Adipocyte (in vitro differentiated cells): ENCODE measurements at regions not wholly inside any gene's neighbourhood (a gene's known extent, or its start where the extent isn't known, plus 50 kb on each side); places are given as distances from the start of the nearest gene placed in this dataset.

ENCODE experiments used
- DNase-seq: peaks from one replicate; pipeline ENCODE4 v3.0.0-alpha.2; 2015; ENCODE audit warnings: low read depth
- H3K27me3 ChIP-seq: replicated peaks from 2 replicates; pipeline ENCODE4 v1.7.0; 2013; ENCODE audit warnings: mild to moderate bottlenecking, low read length, moderate library complexity; ENCODE audit not compliant: control insufficient read depth, insufficient read depth
- H3K36me3 ChIP-seq: 2 replicates; pipeline ENCODE4 v1.7.0; 2013; ENCODE audit warnings: low read length, mild to moderate bottlenecking, moderate library complexity; ENCODE audit not compliant: control insufficient read depth, insufficient read depth, severe bottlenecking
- H3K4me1 ChIP-seq: 2 replicates; pipeline ENCODE4 v1.7.0; 2013; ENCODE audit warnings: mild to moderate bottlenecking, low read length, moderate library complexity; ENCODE audit not compliant: control insufficient read depth, insufficient read depth
- H3K4me3 ChIP-seq: 2 replicates; pipeline ENCODE4 v1.7.0; 2013; ENCODE audit warnings: mild to moderate bottlenecking, low read length, moderate library complexity
- H3K9ac ChIP-seq: 2 replicates; pipeline ENCODE4 v1.7.0; 2013; ENCODE audit warnings: mild to moderate bottlenecking, low read length, moderate library complexity
- H3K9me3 ChIP-seq: 2 replicates; pipeline ENCODE4 v1.7.0; 2013; ENCODE audit warnings: mild to moderate bottlenecking, low read length, moderate library complexity; ENCODE audit not compliant: control insufficient read depth

GRCh38 chr1:235024711-235025421, 103.8 kb downstream of the TOMM20 start:
- no peaks in the 10 kb centered on the region for H3K9me3 ChIP-seq
- peaks cover 2% of the 10 kb centered on the region for H3K4me1 ChIP-seq
- H3K9ac ChIP-seq: no peak overlapping the region
- H3K4me3 ChIP-seq: no peak overlapping the region
- H3K27me3 ChIP-seq: no peaks in the 10 kb centered on the region
- DNase-seq: no peak
- no peaks in the 10 kb centered on the region for H3K36me3 ChIP-seq

GRCh38 chr1:235023711-235024439, 104.8 kb downstream of the TOMM20 start:
- H3K4me1 ChIP-seq: peaks cover 11% of the 10 kb centered on the region
- no peaks in the 10 kb centered on the region for H3K27me3 ChIP-seq
- H3K36me3 ChIP-seq: no peaks in the 10 kb centered on the region
- H3K4me3 ChIP-seq: no peak overlapping the region
- no peaks in the 10 kb centered on the region for H3K9me3 ChIP-seq
- DNase-seq: no peak
- no peak overlapping the region for H3K9ac ChIP-seq

- Histone ChIP-seq H3K4me1 (peaks cover 17% of the 10 kb centered on the region), H3K4me3 (no peak overlapping the region), H3K9me3 (no peaks in the 10 kb centered on the region), H3K9ac (no peak overlapping the region), H3K27me3 (no peaks in the 10 kb centered on the region), H3K36me3 (no peaks in the 10 kb centered on the region)
- DNase-seq: no peak
These were observed 105.5 kb downstream of the TOMM20 start for GRCh38 chr1:235022981-235023710.

- Histone ChIP-seq H3K9ac (no peak overlapping the region), H3K36me3 (no peaks in the 10 kb centered on the region), H3K4me3 (no peak overlapping the region), H3K9me3 (no peaks in the 10 kb centered on the region), H3K4me1 (peaks cover 23% of the 10 kb centered on the region), H3K27me3 (no peaks in the 10 kb centered on the region)
- no peak for DNase-seq
These were observed 106.2 kb downstream of the TOMM20 start for GRCh38 chr1:235022341-235022980.

- Histone ChIP-seq H3K4me3 (no peak overlapping the region), H3K4me1 (peaks cover 30% of the 10 kb centered on the region), H3K9me3 (no peaks in the 10 kb centered on the region), H3K27me3 (no peaks in the 10 kb centered on the region), H3K9ac (no peak overlapping the region), H3K36me3 (no peaks in the 10 kb centered on the region)
- DNase-seq: no peak
These were observed 106.8 kb downstream of the TOMM20 start for GRCh38 chr1:235021815-235022214.

- Histone ChIP-seq H3K36me3 (no peaks in the 10 kb centered on the region), H3K9ac (no peak overlapping the region), H3K27me3 (no peaks in the 10 kb centered on the region), H3K4me1 (peaks cover 35% of the 10 kb centered on the region), H3K4me3 (no peak overlapping the region), H3K9me3 (no peaks in the 10 kb centered on the region)
- no peak for DNase-seq
These were observed 107.3 kb downstream of the TOMM20 start for GRCh38 chr1:235021321-235021720.

- no peak for DNase-seq
- H3K4me3 ChIP-seq: no peak overlapping the region
These were observed 108.7 kb downstream of the TOMM20 start for GRCh38 chr1:235019961-235020360.

GRCh38 chr1:235019471-235019870, 109.2 kb downstream of the TOMM20 start:
- Histone ChIP-seq H3K9me3 (no peaks in the 10 kb centered on the region), H3K27me3 (no peaks in the 10 kb centered on the region), H3K4me1 (peaks cover 40% of the 10 kb centered on the region), H3K36me3 (no peaks in the 10 kb centered on the region), H3K4me3 (no peak overlapping the region), H3K9ac (no peak overlapping the region)
- DNase-seq: no peak

More at GRCh38 chr1:235019961-235020360, 108.7 kb downstream of the TOMM20 start:
- H3K4me1 ChIP-seq: peaks cover 40% of the 10 kb centered on the region
- no peak overlapping the region for H3K9ac ChIP-seq
- no peaks in the 10 kb centered on the region for H3K27me3 ChIP-seq
- no peaks in the 10 kb centered on the region for H3K9me3 ChIP-seq
- H3K36me3 ChIP-seq: no peaks in the 10 kb centered on the region

- no peaks in the 10 kb centered on the region for H3K27me3 ChIP-seq
- no peaks in the 10 kb centered on the region for H3K9me3 ChIP-seq
- no peak for DNase-seq
- peak overlapping the region; percentile 15 for H3K4me3 ChIP-seq
- no peaks in the 10 kb centered on the region for H3K36me3 ChIP-seq
- no peak overlapping the region for H3K9ac ChIP-seq
- H3K4me1 ChIP-seq: peaks cover 40% of the 10 kb centered on the region
These were observed 109.8 kb downstream of the TOMM20 start for GRCh38 chr1:235018720-235019444.

GRCh38 chr1:235018161-235018560, 110.5 kb downstream of the TOMM20 start:
- Histone ChIP-seq H3K27me3 (no peaks in the 10 kb centered on the region), H3K36me3 (no peaks in the 10 kb centered on the region), H3K9me3 (no peaks in the 10 kb centered on the region), H3K4me3 (peak overlapping the region; percentile 15), H3K4me1 (peaks cover 40% of the 10 kb centered on the region), H3K9ac (peak overlapping the region; percentile 36)
- peak; percentile 89 for DNase-seq
